Muscle layer of duodenum (tissue), 2 donors: ENCODE measurements at regions not wholly inside any gene's neighbourhood (a gene's known extent, or its start where the extent isn't known, plus 50 kb on each side); places are given as distances from the start of the nearest gene placed in this dataset.

Experiments
- H3K27ac ChIP-seq: one replicate; pipeline ENCODE4 v1.7.0; 2013; ENCODE audit warnings: mild to moderate bottlenecking, low read length
- H3K27me3 ChIP-seq: one replicate; pipeline ENCODE4 v1.7.0; 2013; ENCODE audit warnings: low read depth, mild to moderate bottlenecking, control low read depth, low read length
- H3K36me3 ChIP-seq, 2 donors: one replicate each; pipeline ENCODE4 v1.7.0; 2013; ENCODE audit warnings: low read length in 2 of 2, control low read depth in 1 of 2, mild to moderate bottlenecking in 1 of 2; ENCODE audit not compliant: insufficient read depth in 2 of 2, control insufficient read depth in 1 of 2
- H3K4me1 ChIP-seq, 2 donors: one replicate each; pipeline ENCODE4 v1.7.0; 2013; ENCODE audit warnings: low read length in 2 of 2, mild to moderate bottlenecking in 2 of 2, control low read depth in 1 of 2, moderate library complexity in 1 of 2; ENCODE audit not compliant: insufficient read depth in 2 of 2, control insufficient read depth in 1 of 2
- H3K4me3 ChIP-seq, 2 donors: one replicate each; pipeline ENCODE4 v1.7.0; 2013; ENCODE audit warnings: low read length in 2 of 2, low read depth in 1 of 2, mild to moderate bottlenecking in 1 of 2
- H3K9me3 ChIP-seq, 2 donors: one replicate each; pipeline ENCODE4 v1.7.0; 2013; ENCODE audit warnings: low read length in 2 of 2, control low read depth in 1 of 2, mild to moderate bottlenecking in 1 of 2; ENCODE audit not compliant: control insufficient read depth in 1 of 2
- donor health status: healthy.

DNA sequence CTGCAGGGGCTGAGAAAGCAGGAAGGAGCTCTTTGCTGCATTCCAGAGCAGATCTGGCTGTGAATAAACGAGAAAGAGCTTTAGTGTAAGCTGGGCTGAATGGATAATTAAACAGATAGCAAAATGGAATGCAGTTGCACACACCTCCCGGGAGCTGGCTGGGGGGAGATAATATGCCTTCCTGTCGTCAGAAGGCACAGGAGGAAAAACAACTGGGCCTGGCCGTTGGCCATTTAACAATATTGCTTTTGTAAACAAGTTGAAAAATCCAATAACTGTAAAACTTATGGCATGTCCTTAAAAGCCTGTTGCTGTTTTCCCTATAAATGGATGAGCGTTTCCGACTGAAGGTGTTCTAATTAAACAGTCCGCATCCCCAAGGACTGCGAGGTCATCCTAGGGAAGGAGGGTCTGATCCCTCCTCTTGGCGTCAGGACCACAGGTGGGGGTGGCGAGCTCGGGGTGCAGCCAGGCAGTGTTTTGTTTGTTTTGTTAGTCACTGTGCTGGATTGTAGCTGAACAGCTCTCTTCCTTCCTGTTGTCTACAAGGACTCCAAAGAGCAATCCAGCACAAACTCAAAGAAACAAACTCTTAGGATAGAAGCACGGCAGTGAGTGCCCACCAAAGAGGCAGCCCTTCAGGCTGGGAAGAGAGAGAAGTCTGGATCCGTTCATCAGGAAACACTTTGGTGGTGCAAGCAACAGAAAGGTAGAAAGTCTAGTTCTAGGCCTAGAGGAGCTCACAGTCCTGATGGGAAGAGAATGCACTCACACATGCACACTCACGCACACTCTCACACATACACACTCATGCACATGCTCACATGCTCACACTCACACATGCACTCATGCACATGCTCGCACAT, 133.4 kb upstream of the SMAD3 start:
- H3K36me3 ChIP-seq: no peaks in the 10 kb centered on the region
- H3K27ac ChIP-seq: no peak overlapping the region
- H3K4me1 ChIP-seq: peaks cover 6 to 17% of the 10 kb centered on the region in 2 donors
- no peaks in the 10 kb centered on the region for H3K9me3 ChIP-seq
- H3K27me3 ChIP-seq: no peaks in the 10 kb centered on the region
- no peak overlapping the region for H3K4me3 ChIP-seq

DNA sequence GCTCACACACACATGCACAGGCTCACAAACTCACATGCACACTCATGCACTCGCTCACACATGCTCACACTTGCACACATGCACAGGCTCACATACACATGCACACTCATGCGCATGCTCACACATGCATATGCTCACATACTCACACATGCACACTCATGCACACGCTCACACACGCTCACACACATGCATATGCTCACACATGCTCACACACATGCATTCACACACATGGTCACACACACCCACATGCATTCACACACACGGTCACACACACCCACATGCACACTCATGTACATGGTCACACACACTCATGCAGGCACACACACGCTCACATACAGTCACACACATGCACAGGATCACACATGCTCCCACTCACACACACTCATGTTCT, 132.8 kb upstream of the SMAD3 start:
- Histone ChIP-seq H3K9me3 (peaks cover 0 to 4% of the 10 kb centered on the region in 2 donors), H3K27ac (no peak overlapping the region), H3K27me3 (no peaks in the 10 kb centered on the region), H3K4me1 (peaks cover 6 to 15% of the 10 kb centered on the region in 2 donors), H3K4me3 (no peak overlapping the region), H3K36me3 (no peaks in the 10 kb centered on the region)

DNA sequence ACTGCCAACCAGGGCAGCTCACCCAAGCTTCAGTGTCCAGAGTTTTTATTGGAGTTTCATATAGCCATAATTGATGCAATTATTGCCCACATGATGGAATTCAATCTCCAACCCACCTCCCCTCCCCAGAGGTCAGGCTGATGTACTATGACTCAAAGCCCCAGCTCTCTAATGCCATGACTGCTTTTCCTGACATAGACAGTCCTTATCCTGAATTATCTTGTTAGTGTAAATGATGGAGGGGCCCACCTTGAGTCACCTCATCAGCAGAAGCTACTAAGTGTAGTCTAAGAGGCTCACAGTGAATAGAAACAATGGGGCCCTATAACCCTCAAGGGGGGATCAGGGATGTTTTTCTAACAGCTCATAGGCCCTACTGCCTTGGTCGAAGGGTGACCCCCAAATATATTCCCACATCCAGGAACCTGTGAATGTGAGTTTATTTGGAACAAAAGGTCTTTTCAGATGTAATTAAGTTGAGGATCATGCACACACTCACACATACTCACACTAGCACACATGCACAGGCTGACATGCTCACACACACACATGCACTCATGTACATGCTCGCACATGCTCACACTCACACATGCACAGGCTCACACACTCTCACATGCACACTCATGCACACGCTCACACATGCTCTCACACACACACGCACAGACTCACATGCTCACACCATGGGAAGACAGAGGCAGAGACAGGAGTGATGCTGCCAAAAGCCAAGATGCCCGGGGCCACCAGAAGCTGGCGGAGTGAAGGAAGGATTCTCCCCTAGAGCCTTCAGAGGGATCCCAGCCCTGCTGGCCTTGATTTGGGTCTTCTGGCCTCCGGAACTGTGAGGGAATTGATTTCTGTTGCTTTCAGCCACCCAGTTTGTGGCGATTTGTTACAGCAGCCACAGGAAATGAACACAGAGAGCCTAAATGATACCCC, 131.2 kb upstream of the SMAD3 start:
- Histone ChIP-seq H3K27ac (no peak overlapping the region), H3K9me3 (peaks cover 0 to 7% of the 10 kb centered on the region in 2 donors), H3K36me3 (no peaks in the 10 kb centered on the region), H3K4me3 (no peak overlapping the region), H3K4me1 (peaks cover 6 to 10% of the 10 kb centered on the region in 2 donors), H3K27me3 (no peaks in the 10 kb centered on the region)

DNA sequence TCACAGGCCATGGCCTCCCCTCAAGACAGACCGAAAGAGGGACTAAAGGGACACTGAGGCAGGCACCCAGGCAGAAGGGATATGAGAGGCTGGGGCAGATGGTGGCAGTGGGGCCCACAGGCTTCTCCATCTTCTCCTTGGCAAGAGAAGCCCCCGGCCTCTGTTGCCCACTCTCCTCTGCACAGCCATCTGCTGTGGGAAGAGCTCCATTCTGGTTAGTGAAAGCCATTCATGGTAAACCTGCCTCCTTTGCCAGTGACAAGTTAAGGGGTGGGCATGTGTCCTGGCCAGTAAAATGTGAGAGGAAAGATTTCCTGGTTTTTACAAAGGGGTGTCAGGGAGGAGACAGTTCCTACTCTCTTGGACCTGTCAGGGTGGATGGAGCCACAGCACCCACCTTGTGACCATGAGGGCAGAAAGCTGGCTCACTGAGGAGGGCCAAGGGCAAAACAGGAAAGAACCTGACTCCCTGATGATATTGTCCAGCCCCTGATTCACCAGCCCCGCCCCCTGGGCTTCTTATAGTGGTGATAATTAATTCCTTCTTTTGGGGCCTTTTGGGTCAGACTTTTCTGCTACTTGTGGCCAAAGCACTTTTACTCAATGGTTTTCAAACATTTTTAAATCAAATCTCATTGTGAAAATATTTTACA, 130.4 kb upstream of the SMAD3 start:
- H3K27ac ChIP-seq: no peak overlapping the region
- peaks cover 0 to 7% of the 10 kb centered on the region in 2 donors for H3K9me3 ChIP-seq
- peaks cover 6 to 10% of the 10 kb centered on the region in 2 donors for H3K4me1 ChIP-seq
- H3K4me3 ChIP-seq: no peak overlapping the region
- H3K36me3 ChIP-seq: no peaks in the 10 kb centered on the region
- no peaks in the 10 kb centered on the region for H3K27me3 ChIP-seq

DNA sequence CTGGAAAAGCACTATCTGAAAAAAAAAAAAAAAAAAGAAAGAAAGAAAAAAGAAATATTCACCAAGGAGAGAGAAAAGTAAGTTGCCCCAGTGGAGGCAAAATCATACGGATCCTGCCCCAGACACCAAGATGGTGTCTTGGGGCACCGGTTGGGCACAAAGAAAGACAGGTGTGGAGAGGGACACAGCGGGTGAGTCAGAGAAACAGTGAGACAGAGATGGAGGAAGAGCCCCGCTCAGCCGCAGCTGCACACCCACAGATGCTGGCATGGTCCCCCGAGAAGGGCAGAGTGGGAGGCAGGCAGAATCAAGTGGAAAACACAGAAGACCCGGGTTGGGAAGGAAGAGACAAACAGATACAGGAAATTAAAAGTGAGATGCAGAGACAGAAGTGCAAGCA, 129.7 kb upstream of the SMAD3 start:
- H3K27ac ChIP-seq: no peak overlapping the region
- H3K9me3 ChIP-seq: peaks cover 0 to 7% of the 10 kb centered on the region in 2 donors
- no peaks in the 10 kb centered on the region for H3K27me3 ChIP-seq
- H3K4me1 ChIP-seq: peaks cover 6 to 10% of the 10 kb centered on the region in 2 donors
- H3K36me3 ChIP-seq: no peaks in the 10 kb centered on the region
- H3K4me3 ChIP-seq: peak overlapping the region in 1 of 2 donors; percentile 63

DNA sequence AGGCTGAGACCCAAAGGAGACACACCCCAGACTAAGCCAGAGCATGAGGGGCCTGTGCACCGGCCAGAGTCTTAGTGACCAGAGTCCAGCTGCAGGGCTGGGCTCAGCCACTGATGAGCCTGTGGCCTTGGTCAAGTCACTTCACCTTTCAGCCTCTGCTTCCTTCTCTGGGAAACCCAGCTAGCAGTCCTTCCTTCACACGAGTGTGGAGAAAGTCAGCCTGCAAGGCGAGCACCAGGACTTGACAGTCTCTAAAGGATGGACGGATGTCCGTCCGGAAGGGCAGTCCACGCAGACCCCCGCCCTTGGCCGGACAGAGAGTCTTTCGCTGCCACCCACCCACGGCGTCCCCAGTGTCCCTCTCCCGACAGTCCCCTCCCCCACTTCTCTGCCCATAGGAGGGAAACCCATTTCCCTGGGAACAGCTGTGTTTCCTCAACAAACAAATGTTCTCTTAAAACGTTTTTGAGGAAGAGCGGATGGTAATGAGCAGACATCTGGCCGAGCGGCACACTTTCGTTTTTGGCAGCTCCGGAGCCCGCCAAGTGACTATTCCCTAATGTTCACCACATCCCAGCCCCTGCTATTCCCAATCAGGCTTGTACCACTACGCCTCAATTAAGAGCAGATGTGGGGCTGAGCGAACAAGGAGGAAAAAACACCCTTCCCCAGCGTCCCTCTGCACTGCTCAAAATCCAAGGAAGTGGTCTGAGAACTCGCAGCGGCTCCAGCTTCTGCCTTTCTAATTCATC, 129.1 kb upstream of the SMAD3 start:
- peaks cover 6 to 12% of the 10 kb centered on the region in 2 donors for H3K4me1 ChIP-seq
- H3K9me3 ChIP-seq: peaks cover 0 to 7% of the 10 kb centered on the region in 2 donors
- H3K4me3 ChIP-seq: peak overlapping the region; percentile 45 to 63
- H3K27me3 ChIP-seq: no peaks in the 10 kb centered on the region
- H3K36me3 ChIP-seq: no peaks in the 10 kb centered on the region
- H3K27ac ChIP-seq: no peak overlapping the region

DNA sequence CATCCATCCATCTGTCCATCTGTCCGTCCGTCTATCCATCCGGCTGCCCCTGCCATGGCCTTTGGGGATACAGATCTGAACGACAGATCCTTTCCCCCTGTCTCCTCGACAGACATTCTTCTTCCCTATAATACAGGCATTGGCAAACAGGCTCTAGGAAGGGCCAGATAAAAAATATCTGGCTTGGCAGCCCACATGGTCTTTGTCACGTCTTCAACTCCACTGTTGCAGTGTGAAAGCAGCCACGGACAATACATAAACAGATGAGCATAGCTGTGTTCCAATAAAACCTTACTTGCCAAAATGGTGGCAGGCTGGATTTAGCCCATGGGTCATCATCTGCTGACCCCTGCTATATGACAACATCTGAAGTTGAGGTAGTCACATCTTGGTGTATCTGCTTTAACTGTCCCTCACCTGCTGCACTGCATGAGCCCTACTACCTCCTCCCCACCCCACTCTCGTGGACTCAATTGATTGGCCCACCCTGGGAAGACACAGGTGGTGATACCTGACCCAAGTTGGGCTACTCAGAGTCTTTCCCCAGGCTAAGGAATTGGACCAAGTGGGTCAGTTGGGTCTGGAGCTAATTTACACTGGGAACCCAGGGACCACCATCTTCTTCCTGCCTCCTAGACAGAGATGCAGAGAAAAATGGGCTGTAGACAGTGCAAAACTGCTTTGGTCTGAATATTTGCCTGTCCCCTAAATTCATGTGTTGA, 128.4 kb upstream of the SMAD3 start:
- peaks cover 0 to 7% of the 10 kb centered on the region in 2 donors for H3K9me3 ChIP-seq
- no peaks in the 10 kb centered on the region for H3K27me3 ChIP-seq
- peak overlapping the region; percentile 45 to 63 for H3K4me3 ChIP-seq
- peaks cover under 1 to 9% of the 10 kb centered on the region in 2 donors for H3K4me1 ChIP-seq
- H3K36me3 ChIP-seq: no peaks in the 10 kb centered on the region
- H3K27ac ChIP-seq: no peak overlapping the region

DNA sequence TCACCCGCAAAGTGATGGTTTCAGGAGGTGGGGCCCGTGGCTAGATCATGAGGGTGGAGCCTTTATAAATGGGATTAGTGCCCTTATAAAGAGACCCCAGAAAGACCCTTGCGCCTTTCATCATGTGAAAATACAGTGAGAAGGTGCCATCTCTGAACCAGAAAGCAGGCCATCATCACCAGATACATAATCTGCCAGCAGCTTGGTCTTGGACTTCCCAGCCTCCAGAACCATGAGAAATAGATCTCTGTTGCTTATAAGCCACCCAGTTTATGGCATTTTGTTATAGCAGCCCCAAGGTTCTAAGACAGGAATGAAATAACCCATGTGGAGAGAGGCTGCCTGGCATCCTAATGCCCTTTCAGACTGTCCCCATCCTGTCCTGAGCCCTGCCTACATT, 127.8 kb upstream of the SMAD3 start:
- H3K27ac ChIP-seq: no peak overlapping the region
- peaks cover 0 to 7% of the 10 kb centered on the region in 2 donors for H3K9me3 ChIP-seq
- H3K36me3 ChIP-seq: no peaks in the 10 kb centered on the region
- H3K4me3 ChIP-seq: no peak overlapping the region
- no peaks in the 10 kb centered on the region for H3K27me3 ChIP-seq
- H3K4me1 ChIP-seq: peaks cover 0 to 5% of the 10 kb centered on the region in 2 donors

DNA sequence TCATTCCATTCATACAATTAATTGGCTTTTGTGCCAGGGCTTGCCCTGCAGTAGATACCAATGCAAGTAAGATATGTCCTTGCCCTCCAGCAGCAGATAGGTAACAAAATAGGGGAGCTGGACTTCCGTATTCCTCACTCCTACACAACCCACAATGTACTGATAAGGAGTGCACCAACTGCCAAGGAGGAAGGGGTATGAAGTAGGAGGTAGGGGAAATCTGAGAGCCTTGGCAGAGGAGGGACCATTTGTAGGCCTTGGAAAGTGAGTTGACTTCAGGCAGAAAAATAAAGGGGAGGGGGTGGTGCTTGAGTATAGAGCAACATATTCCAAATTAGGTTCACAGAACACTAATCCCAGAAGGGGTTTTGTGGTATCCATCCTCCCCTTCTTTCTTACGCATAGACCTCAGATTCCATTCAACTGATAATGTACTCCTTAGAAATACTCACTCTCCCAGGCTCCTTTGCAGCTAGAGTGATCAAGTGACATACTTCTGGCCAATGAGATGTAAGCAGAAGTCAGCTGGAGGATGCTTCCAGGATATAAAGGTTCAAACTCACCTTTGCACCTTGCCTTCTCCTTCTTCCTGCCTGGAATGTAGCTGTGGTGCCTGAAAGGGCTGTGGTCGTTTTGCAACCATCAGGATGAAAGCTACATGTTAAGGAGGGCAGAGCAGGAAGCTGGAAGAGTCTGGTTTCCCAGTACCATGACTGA, 127.1 kb upstream of the SMAD3 start:
- H3K27me3 ChIP-seq: no peaks in the 10 kb centered on the region
- no peak overlapping the region for H3K27ac ChIP-seq

More for the DNA sequence above, 127.1 kb upstream of the SMAD3 start:
- Histone ChIP-seq H3K4me3 (no peak overlapping the region), H3K36me3 (no peaks in the 10 kb centered on the region), H3K9me3 (peaks cover 0 to 7% of the 10 kb centered on the region in 2 donors), H3K4me1 (peaks cover 0 to 5% of the 10 kb centered on the region in 2 donors)
